GM20000 (cell line): ENCODE measurements at regions not wholly inside any gene's neighbourhood (a gene's known extent, or its start where the extent isn't known, plus 50 kb on each side); places are given as distances from the start of the nearest gene placed in this dataset.

Experiments used
- DNase-seq: peaks from one replicate; pipeline ENCODE4 v3.0.0; 2012; ENCODE audit warnings: low spot score
- CTCF ChIP-seq: IDR thresholded peaks from 2 replicates; pipeline ENCODE4 v1.5.1; 2012; ENCODE audit warnings: mild to moderate bottlenecking, control low read depth; ENCODE audit errors: extremely low read depth, missing control alignments

DNA sequence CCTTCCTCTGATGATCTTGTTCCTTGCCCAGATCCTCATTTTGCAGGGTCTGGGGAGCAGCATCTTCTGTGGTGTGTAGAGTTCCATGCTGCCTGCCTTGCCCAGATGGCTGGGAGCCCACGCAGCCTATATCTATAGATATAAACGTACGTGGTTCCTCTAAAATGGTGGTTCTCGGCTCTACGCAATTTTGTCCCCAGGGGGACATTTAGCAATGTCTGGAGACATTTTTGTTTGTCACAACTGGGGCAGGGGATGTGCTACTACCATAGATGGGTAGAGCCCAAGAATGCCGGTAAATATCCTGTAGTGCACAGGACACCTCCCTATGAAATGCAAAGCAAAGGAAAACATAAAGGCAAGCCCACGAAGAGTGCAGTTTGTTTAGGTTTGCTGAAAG is 98.4 kb upstream of the SPACA1 start:
- no peak for TF ChIP-seq CTCF
- DNase-seq, result no peak

- no peak for TF ChIP-seq CTCF
- no peak for DNase-seq
Measured at GRCh38 chr6:87946669-87947068, 101.0 kb upstream of the SPACA1 start.

DNA sequence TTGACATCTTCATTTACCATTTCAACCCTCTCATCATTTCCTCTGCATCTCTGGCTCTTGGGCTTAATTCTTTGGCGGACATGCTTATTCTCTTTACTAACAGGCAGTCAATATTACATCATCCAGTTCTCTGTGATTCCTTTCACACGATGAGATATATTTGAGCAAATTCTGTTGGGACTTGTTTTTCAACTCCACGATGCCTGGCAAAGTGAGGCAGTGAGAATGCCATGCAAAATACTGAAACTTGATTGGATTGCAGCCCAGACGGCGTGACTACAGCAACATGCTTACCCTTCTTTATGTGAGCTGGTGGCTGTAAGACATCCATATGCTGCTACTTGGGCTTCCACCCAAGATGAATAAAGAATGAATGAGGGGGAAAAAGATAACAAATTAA is 101.7 kb upstream of the SPACA1 start:
- TF ChIP-seq CTCF, result no peak
- no peak for DNase-seq

DNA sequence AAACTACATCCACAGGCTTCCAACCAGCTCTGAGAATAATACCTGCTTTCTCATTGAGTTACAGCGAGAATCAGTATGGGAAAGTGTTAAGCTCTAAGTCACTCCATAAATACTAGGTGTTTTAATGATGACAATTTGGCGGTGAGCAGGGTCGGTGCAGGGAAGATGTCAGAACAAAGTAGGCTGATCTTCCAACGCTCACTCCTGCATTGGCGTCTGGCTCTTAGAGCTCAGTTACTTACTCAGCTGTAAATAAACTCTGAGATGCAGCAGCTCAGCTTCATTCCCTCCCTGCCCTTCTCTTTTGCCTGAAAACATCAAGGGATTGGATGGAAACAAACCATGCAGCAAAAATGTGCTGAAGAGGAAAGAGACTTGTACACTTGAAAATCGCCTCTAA is 102.5 kb upstream of the SPACA1 start:
- no peak for TF ChIP-seq CTCF
- no peak for DNase-seq

DNA sequence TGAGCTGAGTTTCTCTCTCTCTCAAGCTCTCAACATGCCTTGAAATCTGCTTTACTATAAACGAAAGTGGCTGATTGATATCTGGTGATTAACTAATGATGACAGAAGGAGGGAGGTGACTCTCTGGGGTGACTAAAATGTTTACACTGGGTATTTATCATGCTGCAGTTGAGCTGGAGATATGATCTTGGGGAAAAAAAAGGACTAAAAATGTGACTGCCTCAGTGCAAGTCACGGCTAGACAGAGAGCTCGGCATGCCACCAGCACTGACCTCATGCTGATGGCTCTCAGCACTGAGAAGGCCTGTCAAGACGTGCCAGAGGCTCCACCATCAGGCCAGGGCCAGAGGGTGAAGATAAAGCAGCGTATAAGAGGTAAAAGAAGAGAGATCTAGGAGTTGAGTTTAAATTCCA is 103.1 kb upstream of the SPACA1 start:
- peak; percentile 16 for DNase-seq

GRCh38 chr6:87943191-87943590 is 104.5 kb upstream of the SPACA1 start:
- DNase-seq, result no peak
- TF ChIP-seq CTCF, result no peak

More for the DNA sequence above, 103.1 kb upstream of the SPACA1 start:
- TF ChIP-seq CTCF, result peak; percentile 24

DNA sequence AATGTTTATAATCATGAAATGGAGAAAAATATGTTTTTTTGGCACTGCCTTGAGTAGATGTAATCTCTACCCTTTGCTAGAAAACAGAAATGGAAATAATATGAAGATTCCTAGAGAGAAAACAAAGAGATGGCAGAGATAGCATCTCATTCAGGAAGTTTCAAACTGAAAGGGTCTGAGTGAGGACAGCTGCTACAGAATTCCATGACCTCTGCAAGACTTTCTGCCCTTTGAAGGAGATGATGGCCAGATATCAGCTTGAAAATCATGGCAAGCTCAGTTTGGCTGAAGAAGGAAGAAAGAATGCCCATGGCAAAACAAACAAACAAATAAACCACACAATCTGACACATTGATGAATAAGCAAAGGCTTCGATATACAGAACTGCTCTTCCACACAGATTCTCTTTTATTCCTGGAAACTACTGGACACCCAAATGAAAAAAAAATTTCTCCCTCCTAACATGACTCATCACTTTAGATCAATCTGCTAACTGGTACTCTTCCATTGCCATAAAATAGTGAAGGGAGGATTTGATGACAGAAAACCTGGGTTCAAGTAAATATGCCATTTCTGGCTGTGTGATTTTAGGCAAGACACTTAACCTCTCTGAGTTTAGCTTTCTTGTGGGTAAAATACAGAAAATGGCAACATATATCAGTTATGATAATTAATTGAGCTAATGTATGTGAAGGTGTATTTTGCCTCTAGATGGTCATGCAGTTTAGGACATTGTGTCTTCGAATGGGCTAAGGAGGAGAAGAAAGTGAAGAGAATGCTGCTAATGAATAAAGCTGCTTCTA is 105.9 kb upstream of the SPACA1 start:
- no peak for TF ChIP-seq CTCF
- DNase-seq, result no peak
